Bone marrow (tissue), 2 donors: ENCODE measurements at regions not wholly inside any gene's neighbourhood (a gene's known extent, or its start where the extent isn't known, plus 50 kb on each side); places are given as distances from the start of the nearest gene placed in this dataset.

Experiments
- DNase-seq, 2 donors: peaks; one replicate each; lab custom pipeline; 2025; lab: John Stamatoyannopoulos, UW

DNA sequence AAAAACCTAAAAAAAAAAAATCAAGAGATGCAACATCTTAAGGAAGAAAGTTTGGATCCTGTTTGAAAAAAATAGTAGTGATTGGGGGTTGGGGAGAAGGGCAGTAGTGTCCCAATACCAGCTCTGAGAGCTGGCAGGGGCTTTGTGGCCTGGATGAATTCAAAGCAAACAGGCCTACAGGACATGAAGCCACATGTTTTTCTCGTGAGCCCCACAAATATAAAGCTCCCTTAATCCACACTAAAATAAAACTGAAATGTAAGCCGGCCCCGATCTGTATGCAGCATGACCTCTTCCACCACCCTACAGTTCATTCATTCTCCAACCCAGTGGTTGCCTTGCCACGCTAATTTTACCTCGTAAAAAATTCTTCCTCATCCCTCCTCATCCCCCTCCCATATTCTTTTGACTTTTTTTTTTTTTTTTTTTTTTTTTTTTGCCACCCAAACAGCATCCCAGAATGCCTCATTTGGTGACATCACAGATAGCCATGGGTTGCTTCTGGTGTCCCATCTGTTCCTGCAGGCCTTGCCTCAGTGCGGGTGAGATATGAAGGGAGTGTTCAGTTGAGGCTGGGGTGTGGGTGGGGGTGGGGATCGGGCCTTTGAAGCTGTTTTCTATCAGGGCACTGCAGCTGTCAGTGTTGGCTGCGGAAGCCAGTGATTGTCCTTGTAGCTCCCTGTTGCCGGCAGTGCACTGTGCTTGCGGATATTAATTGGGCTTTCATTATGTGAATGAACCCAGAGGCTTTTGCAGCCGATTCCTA is 81.6 kb upstream of the NFIB start:
- no peak for DNase-seq

DNA sequence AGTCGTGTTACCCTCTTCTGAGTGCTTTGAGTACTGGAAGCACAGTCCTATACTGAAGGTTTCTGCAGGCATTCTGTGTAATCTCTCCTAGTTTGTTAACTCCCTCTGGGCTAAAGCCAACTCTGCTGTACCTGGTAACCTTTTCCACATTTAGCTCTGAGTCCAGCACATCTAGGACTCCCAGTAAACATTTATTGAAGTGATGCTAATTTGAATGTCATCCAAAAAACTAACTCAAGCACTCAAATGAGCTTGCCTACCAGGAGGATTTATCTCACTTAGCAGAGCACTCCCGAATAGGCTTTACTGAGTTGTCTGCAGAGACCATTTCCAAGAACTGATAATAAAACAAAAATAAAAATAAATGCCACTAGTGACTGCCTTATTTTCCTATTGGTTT is 79.5 kb upstream of the NFIB start:
- no peak for DNase-seq

DNA sequence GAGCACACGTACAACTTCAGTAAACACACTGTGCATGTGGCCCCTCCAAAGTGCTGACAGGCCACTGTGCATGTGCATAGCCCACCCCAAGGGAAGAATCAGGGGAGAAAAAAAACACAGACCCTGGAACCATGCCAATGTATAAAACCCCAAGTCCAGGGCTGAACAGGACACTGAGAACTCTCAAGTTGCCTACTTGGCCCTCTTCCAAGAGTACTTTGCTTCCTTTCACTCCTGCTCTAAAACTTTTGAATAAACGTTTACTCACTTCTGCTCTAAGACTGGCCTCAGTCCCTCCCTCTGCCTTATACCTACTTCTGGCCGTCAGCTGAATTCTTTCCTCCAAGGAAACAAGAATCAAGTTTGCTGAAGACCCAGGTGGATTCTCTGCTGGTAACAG is 77.7 kb upstream of the NFIB start:
- DNase-seq, result no peak

DNA sequence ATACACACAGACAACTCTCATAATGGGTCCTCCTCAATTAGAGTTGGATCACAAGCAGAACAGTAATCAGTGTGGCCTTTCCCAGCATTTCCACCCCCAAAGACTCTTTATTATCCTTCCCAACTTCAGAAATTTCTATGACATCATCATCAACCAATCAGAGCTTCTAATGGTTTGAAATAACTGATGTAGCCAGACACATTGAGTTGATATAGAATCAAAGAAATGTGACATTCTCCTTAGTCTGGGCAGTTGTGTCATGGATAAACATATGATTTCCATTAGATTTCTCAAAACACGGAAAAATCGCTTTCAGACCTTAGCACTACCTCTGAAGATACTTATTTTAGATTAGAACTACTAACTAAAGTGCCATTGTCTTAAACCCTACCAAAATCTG is 75.7 kb upstream of the NFIB start:
- DNase-seq, result no peak

GRCh38 chr9:14389146-14389545 is 75.2 kb upstream of the NFIB start:
- DNase-seq, result no peak

DNA sequence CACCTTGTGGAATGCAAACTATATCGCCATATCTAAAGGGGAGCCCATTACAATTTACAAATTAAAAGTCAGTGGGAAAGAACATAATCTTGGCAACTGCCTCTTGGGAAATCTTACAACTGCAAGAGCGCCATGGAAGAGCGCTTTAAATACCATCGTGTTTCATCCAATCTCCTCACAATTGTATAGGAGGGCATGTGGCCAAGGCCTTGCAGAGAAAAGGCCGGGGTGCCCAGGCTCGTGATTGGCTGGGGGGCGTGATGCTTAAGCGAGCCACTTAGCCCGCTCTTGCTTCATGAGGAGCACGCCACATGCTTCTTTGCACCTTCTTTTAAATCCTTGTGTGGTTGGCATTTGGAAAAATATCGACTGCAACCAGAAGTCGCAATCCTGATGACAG is 69.8 kb upstream of the NFIB start:
- DNase-seq, result no peak

- DNase-seq, result no peak
Observed at GRCh38 chr9:14383294-14383693, 69.4 kb upstream of the NFIB start.

DNA sequence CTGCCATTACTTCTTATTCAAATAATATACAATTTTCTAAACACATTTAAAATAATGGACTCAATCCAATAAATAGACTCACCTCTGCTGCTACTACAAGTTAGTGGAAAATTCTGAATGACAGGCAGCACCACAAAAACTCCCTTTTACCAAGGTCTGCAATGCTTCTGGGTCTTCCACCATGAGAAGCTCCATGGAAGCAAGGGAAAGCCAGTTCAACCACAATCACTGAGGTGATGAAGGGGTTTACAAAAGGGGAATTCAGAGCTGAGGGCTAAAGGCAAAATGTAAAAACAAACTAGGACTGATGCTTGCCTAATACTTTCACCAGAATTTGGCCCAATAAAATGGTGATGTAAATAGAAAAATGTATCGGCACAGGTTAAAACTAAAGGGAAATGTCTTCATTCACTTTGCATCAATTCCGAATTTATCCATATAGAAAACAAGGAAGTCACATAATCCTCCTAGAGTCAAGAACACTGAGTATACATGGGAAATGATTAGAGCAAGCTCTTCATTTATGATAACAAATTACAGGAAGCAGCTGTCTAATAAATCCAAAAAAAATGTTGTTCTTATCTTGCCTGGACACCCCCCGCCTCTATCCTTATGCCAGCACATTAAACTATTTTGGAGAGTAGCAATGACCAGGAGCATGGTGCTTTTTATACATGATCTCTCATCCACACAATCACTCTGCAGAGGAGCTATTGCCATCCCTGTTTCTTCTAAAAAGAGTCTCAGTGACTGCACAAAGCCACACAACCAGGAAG is 66.3 kb upstream of the NFIB start:
- DNase-seq, result no peak

GRCh38 chr9:14379280-14379679 is 65.3 kb upstream of the NFIB start:
- no peak for DNase-seq

DNA sequence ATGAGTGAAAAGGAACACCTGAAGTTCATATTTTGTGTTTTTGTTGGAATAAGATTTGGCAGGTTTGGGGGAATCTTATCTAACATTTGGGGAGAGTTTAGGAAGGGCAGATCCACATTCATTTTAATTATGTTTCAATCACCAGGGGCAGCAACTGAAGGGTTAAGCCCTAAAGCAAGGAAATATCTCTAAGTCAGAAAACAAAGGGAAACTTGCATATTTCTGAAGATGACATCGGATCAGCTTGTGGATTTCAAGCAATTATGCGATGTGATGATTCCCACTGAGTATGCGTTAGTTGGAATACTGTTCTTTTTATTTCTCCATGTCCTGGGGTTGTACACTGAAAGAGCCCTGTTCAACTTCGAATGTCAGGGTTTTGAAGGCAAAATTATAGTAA is 59.8 kb upstream of the NFIB start:
- DNase-seq, result no peak

GRCh38 chr9:14373336-14373666 is 59.4 kb upstream of the NFIB start:
- DNase-seq, result no peak

- no peak for DNase-seq
Observed at GRCh38 chr9:14372437-14373335, 58.7 kb upstream of the NFIB start.

DNA sequence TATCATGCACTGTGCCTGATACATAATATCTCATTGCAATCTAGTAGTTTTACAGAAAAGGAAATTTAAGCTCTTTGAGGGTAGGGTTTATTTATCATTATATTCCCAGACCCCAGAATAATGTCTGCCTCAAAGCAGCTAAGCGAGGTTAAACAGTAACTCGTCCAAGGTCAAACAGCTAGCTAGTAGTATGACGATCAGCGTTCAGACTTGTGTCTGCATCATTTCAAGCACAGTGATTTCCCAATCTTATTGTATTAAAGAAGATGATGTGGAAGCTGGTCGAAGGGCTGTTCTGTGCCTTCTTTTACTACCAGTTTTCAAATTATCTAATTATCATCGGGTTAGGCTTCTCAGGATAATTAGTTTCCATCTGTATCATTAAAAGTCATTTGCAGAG is 55.1 kb upstream of the NFIB start:
- DNase-seq, result no peak

- no peak for DNase-seq
Observed at GRCh38 chr9:14366076-14366475, 52.1 kb upstream of the NFIB start.

- DNase-seq, result no peak
Observed at GRCh38 chr9:14365670-14366069, 51.7 kb upstream of the NFIB start.
